ENCODE measurements at regions not wholly inside any gene's neighbourhood (a gene's known extent, or its start where the extent isn't known, plus 50 kb on each side); places are given as distances from the start of the nearest gene placed in this dataset.
A peak's percentile ranks its signal among the peaks of the same experiment; 100 is the strongest.

- no peak for DNase-seq (ENCODE audit: low read depth)
Observed at GRCh38 chr4:26071688-26072087, 157.7 kb downstream of the SMIM20 start.

GRCh38 chr4:26073886-26074560 is 160.0 kb downstream of the SMIM20 start:
- DNase-seq (ENCODE audit: low read depth) = no peak

- DNase-seq (ENCODE audit: low read depth) = no peak
Observed at GRCh38 chr4:26074712-26075430, 160.9 kb downstream of the SMIM20 start.

- DNase-seq (ENCODE audit: low read depth) = no peak
Observed at GRCh38 chr4:26075583-26075982, 161.6 kb downstream of the SMIM20 start.

GRCh38 chr4:26076000-26076587 is 162.1 kb downstream of the SMIM20 start:
- DNase-seq (ENCODE audit: low read depth) = peak; percentile 47

GRCh38 chr4:26076896-26077295 is 162.9 kb downstream of the SMIM20 start:
- no peak for DNase-seq (ENCODE audit: low read depth)

GRCh38 chr4:26077756-26078155 is 163.7 kb downstream of the SMIM20 start:
- DNase-seq (ENCODE audit: low read depth) = no peak

GRCh38 chr4:26080870-26081628 is 167.0 kb downstream of the SMIM20 start:
- DNase-seq (ENCODE audit: low read depth) = no peak

GRCh38 chr4:26081795-26082498 is 167.9 kb downstream of the SMIM20 start:
- peak; percentile 31 for DNase-seq (ENCODE audit: low read depth)

GRCh38 chr4:26082565-26082964 is 168.5 kb downstream of the SMIM20 start:
- DNase-seq (ENCODE audit: low read depth) = no peak

GRCh38 chr4:26083987-26084386 is 170.0 kb downstream of the SMIM20 start:
- peak; percentile 63 for DNase-seq (ENCODE audit: low read depth)

GRCh38 chr4:26084414-26084813 is 170.4 kb downstream of the SMIM20 start:
- no peak for DNase-seq (ENCODE audit: low read depth)

GRCh38 chr4:26085551-26085950 is 171.5 kb downstream of the SMIM20 start:
- no peak for DNase-seq (ENCODE audit: low read depth)

- peak; percentile 64 for DNase-seq (ENCODE audit: low read depth)
Observed at GRCh38 chr4:26086621-26087441, 172.8 kb downstream of the SMIM20 start.

GRCh38 chr4:26088433-26088928 is 174.5 kb downstream of the SMIM20 start:
- DNase-seq (ENCODE audit: low read depth) = peak; percentile 95

- DNase-seq (ENCODE audit: low read depth) = peak; percentile 56
Observed at GRCh38 chr4:26093551-26093950, 179.5 kb downstream of the SMIM20 start.

GRCh38 chr4:26094076-26094475 is 180.1 kb downstream of the SMIM20 start:
- peak; percentile 15 for DNase-seq (ENCODE audit: low read depth)

GRCh38 chr4:26094911-26095310 is 180.9 kb downstream of the SMIM20 start:
- peak; percentile 56 for DNase-seq (ENCODE audit: low read depth)

- DNase-seq (ENCODE audit: low read depth) = no peak
Observed at GRCh38 chr4:26099967-26100366, 185.9 kb downstream of the SMIM20 start.

GRCh38 chr4:26101011-26101410 is 187.0 kb downstream of the SMIM20 start:
- no peak for DNase-seq (ENCODE audit: low read depth)
